ENCODE measurements at regions not wholly inside any gene's neighbourhood (a gene's known extent, or its start where the extent isn't known, plus 50 kb on each side); places are given as distances from the start of the nearest gene placed in this dataset.

- H3K9me3 ChIP-seq (ENCODE audit: low read depth, low read length, poor library complexity, severe bottlenecking) = no peaks in the 10 kb centered on the region
- DNase-seq (ENCODE audit: low spot score) = no peak
- no peaks in the 10 kb centered on the region for H3K36me3 ChIP-seq (ENCODE audit: insufficient read depth, low read length, poor library complexity, severe bottlenecking)
- H3K27ac ChIP-seq (ENCODE audit: low read depth, low read length, poor library complexity, severe bottlenecking) = no peak overlapping the region
- BruUV-seq (replicated peaks) = no TSS peak
- ChIA-PET POLR2A (ENCODE audit: low non-redundant PET) (no interaction called here), CTCF (no interaction called here)
- no peak for TF ChIP-seq CTCF (conservative IDR thresholded peaks at IDR 0.05; ENCODE audit: low read depth, low read length)
- TF ChIP-seq EZH2 (IDR thresholded peaks at IDR 0.05; ENCODE audit: borderline replicate concordance, low read depth, low read length, poor library complexity, severe bottlenecking) = no peak
- H3K27me3 ChIP-seq (replicated peaks; ENCODE audit: insufficient read depth, low read depth, low read length, poor library complexity) = no peaks in the 10 kb centered on the region
- no peak overlapping the region for H3K4me3 ChIP-seq (ENCODE audit: low read depth, low read length, poor library complexity, severe bottlenecking)
- H3K4me1 ChIP-seq (ENCODE audit: insufficient read depth, low read length, poor library complexity, severe bottlenecking) = peaks cover 6% of the 10 kb centered on the region
- intact Hi-C loops (cut with micrococcal nuclease; ENCODE audit: unreplicated experiment) = no loop called here
Observed at GRCh38 chr3:102265720-102266119, 169.1 kb upstream of the ZPLD1 start.

- Histone ChIP-seq H3K9me3 (ENCODE audit: low read depth, low read length, poor library complexity, severe bottlenecking) (no peaks in the 10 kb centered on the region), H3K27ac (ENCODE audit: low read depth, low read length, poor library complexity, severe bottlenecking) (no peak overlapping the region), H3K4me3 (ENCODE audit: low read depth, low read length, poor library complexity, severe bottlenecking) (no peak overlapping the region), H3K27me3 (replicated peaks; ENCODE audit: insufficient read depth, low read depth, low read length, poor library complexity) (no peaks in the 10 kb centered on the region), H3K4me1 (ENCODE audit: insufficient read depth, low read length, poor library complexity, severe bottlenecking) (peaks cover 6% of the 10 kb centered on the region), H3K36me3 (ENCODE audit: insufficient read depth, low read length, poor library complexity, severe bottlenecking) (no peaks in the 10 kb centered on the region)
- POLR2A ChIA-PET (ENCODE audit: low non-redundant PET) = no interaction called here
- no peak for TF ChIP-seq CTCF (conservative IDR thresholded peaks at IDR 0.05; ENCODE audit: low read depth, low read length)
- no TSS peak for BruUV-seq (replicated peaks)
- CTCF ChIA-PET = no interaction called here
- intact Hi-C loops (cut with micrococcal nuclease; ENCODE audit: unreplicated experiment) = no loop called here
- peak; percentile 62 for DNase-seq (ENCODE audit: low spot score)
Observed at GRCh38 chr3:102269406-102269805, 165.4 kb upstream of the ZPLD1 start.

- intact Hi-C loops (cut with micrococcal nuclease; ENCODE audit: unreplicated experiment) = no loop called here
- Histone ChIP-seq H3K4me3 (ENCODE audit: low read depth, low read length, poor library complexity, severe bottlenecking) (no peak overlapping the region), H3K4me1 (ENCODE audit: insufficient read depth, low read length, poor library complexity, severe bottlenecking) (no peaks in the 10 kb centered on the region), H3K36me3 (ENCODE audit: insufficient read depth, low read length, poor library complexity, severe bottlenecking) (no peaks in the 10 kb centered on the region), H3K9me3 (ENCODE audit: low read depth, low read length, poor library complexity, severe bottlenecking) (no peaks in the 10 kb centered on the region), H3K27me3 (replicated peaks; ENCODE audit: insufficient read depth, low read depth, low read length, poor library complexity) (no peaks in the 10 kb centered on the region), H3K27ac (ENCODE audit: low read depth, low read length, poor library complexity, severe bottlenecking) (no peak overlapping the region)
- BruUV-seq (replicated peaks) = no TSS peak
- no peak for DNase-seq (ENCODE audit: low spot score)
- CTCF ChIA-PET = no interaction called here
- TF ChIP-seq CTCF (conservative IDR thresholded peaks at IDR 0.05; ENCODE audit: low read depth, low read length) (no peak), EZH2 (IDR thresholded peaks at IDR 0.05; ENCODE audit: borderline replicate concordance, low read depth, low read length, poor library complexity, severe bottlenecking) (no peak)
- POLR2A ChIA-PET (ENCODE audit: low non-redundant PET) = no interaction called here
Observed at GRCh38 chr3:102290241-102290640, 144.6 kb upstream of the ZPLD1 start.

Data from A673 (cell line).